Caki2 (cell line): ENCODE measurements at regions not wholly inside any gene's neighbourhood (a gene's known extent, or its start where the extent isn't known, plus 50 kb on each side); places are given as distances from the start of the nearest gene placed in this dataset.

Experiments
- DNase-seq: peaks from one replicate; pipeline ENCODE4 v3.0.0-alpha.2; 2015; ENCODE audit warnings: low read depth
- in situ Hi-C: cut with HindIII; loops from 2 replicates; pipeline ENCODE4 v1.10.0; 2016; ENCODE audit warnings: low sequenced_read_pairs, low pct_unique_long_range_greater_than_20kb, mixed read lengths

GRCh38 chr1:69138172-69138571 is 429.6 kb upstream of the LRRC7 start:
- DNase-seq = no peak
- in situ Hi-C loops = no loop called here

- in situ Hi-C loops = no loop called here
- no peak for DNase-seq
These were observed 428.7 kb upstream of the LRRC7 start for GRCh38 chr1:69139007-69139406.

GRCh38 chr1:69146303-69146702 is 421.4 kb upstream of the LRRC7 start:
- no peak for DNase-seq
- in situ Hi-C loops = no loop called here

GRCh38 chr1:69148731-69149130 is 419.0 kb upstream of the LRRC7 start:
- in situ Hi-C loops = no loop called here

GRCh38 chr1:69157046-69157756 is 410.5 kb upstream of the LRRC7 start:
- in situ Hi-C loops = no loop called here
- DNase-seq = no peak

More at GRCh38 chr1:69148731-69149130, 419.0 kb upstream of the LRRC7 start:
- DNase-seq = no peak

GRCh38 chr1:69163241-69163640 is 404.5 kb upstream of the LRRC7 start:
- in situ Hi-C loops = no loop called here

GRCh38 chr1:69163779-69164178 is 403.9 kb upstream of the LRRC7 start:
- no peak for DNase-seq
- in situ Hi-C loops = no loop called here

More at GRCh38 chr1:69163241-69163640, 404.5 kb upstream of the LRRC7 start:
- no peak for DNase-seq

- no peak for DNase-seq
- in situ Hi-C loops = no loop called here
These were observed 399.8 kb upstream of the LRRC7 start for GRCh38 chr1:69167876-69168275.

GRCh38 chr1:69171248-69171647 is 396.5 kb upstream of the LRRC7 start:
- in situ Hi-C loops = no loop called here
- DNase-seq = no peak

- in situ Hi-C loops = no loop called here
- DNase-seq = peak; percentile 5
These were observed 395.4 kb upstream of the LRRC7 start for GRCh38 chr1:69172003-69173000.

- no peak for DNase-seq
- in situ Hi-C loops = no loop called here
These were observed 392.7 kb upstream of the LRRC7 start for GRCh38 chr1:69175053-69175452.

GRCh38 chr1:69180358-69180757 is 387.4 kb upstream of the LRRC7 start:
- DNase-seq = no peak
- in situ Hi-C loops = no loop called here

- DNase-seq = no peak
- in situ Hi-C loops = no loop called here
These were observed 382.3 kb upstream of the LRRC7 start for GRCh38 chr1:69185378-69185777.

- in situ Hi-C loops = no loop called here
- no peak for DNase-seq
These were observed 376.4 kb upstream of the LRRC7 start for GRCh38 chr1:69191335-69191734.

- no peak for DNase-seq
- in situ Hi-C loops = no loop called here
These were observed 372.6 kb upstream of the LRRC7 start for GRCh38 chr1:69195136-69195535.

GRCh38 chr1:69196071-69196470 is 371.7 kb upstream of the LRRC7 start:
- no peak for DNase-seq
- in situ Hi-C loops = no loop called here

GRCh38 chr1:69197816-69198215 is 369.9 kb upstream of the LRRC7 start:
- in situ Hi-C loops = no loop called here
- no peak for DNase-seq

GRCh38 chr1:69201716-69202115 is 366.0 kb upstream of the LRRC7 start:
- no peak for DNase-seq
- in situ Hi-C loops = no loop called here

GRCh38 chr1:69203166-69203565 is 364.6 kb upstream of the LRRC7 start:
- in situ Hi-C loops = no loop called here
- DNase-seq = no peak
